Heart right ventricle (tissue), 16 donors: ENCODE measurements at regions not wholly inside any gene's neighbourhood (a gene's known extent, or its start where the extent isn't known, plus 50 kb on each side); places are given as distances from the start of the nearest gene placed in this dataset.

Experiments used
- ATAC-seq, 8 donors: fragments of 200-7000 bp; cut with Tn5 transposase; one replicate each; pipeline ENCODE4 v1.9.1; 2020; ENCODE audit warnings: mild to moderate bottlenecking in 8 of 8, moderate library complexity in 8 of 8, moderate number of reproducible peaks in 1 of 8
- DNase-seq, 2 donors: peaks; one replicate each; pipeline ENCODE4 v3.0.0-alpha.2; 2020
- H3K27ac ChIP-seq, 10 donors: fragments of 200-600 bp; sonication (generic) in 2 of 10; one replicate each; pipeline versions ENCODE4 v1.5.0 to v1.8.0; 2020 to 2022; ENCODE audit warnings: mild to moderate bottlenecking in 3 of 10
- H3K27me3 ChIP-seq, 7 donors: fragments of 200-600 bp; one replicate each; pipeline ENCODE4 v1.8.0; 2021 to 2022; ENCODE audit warnings: mild to moderate bottlenecking in 2 of 7
- H3K36me3 ChIP-seq, 9 donors: fragments of 200-600 bp; sonication (generic) in 1 of 9; one replicate each; pipeline versions ENCODE4 v1.5.0 to v1.8.0; 2020 to 2022; ENCODE audit warnings: mild to moderate bottlenecking in 2 of 9
- H3K4me1 ChIP-seq, 9 donors: fragments of 200-600 bp; sonication (generic) in 1 of 9; one replicate each; pipeline versions ENCODE4 v1.5.0 to v1.8.0; 2020 to 2022; ENCODE audit warnings: mild to moderate bottlenecking in 4 of 9
- H3K4me3 ChIP-seq, 10 donors: fragments of 200-600 bp; sonication (generic) in 2 of 10; one replicate each; pipeline versions ENCODE4 v1.5.0 to v1.8.0; 2020 to 2022; ENCODE audit warnings: mild to moderate bottlenecking in 7 of 10, moderate library complexity in 2 of 10
- H3K9me3 ChIP-seq, 11 donors: fragments of 200-600 bp in 10 of 11; sonication (generic) in 2 of 11; one replicate each; pipeline versions ENCODE4 v1.5.0 to v1.8.0; 2013 to 2022; ENCODE audit warnings: mild to moderate bottlenecking in 2 of 11, control low read depth in 1 of 11, moderate library complexity in 1 of 11
- CTCF ChIP-seq, 9 donors: fragments of 200-600 bp; sonication (generic) in 2 of 9; IDR thresholded peaks; one replicate each; pipeline versions ENCODE4 v1.5.0 to v1.8.0; 2021 to 2022; ENCODE audit warnings: antibody characterized with exemption in 9 of 9, mild to moderate bottlenecking in 5 of 9, moderate library complexity in 1 of 9
- WGBS, 2 donors: extraction: QIAGEN DNeasy Blood & Tissue Kit; methylation state at CpG; one replicate each; pipeline ENCODE4 v1.1.7; 2013; ENCODE audit warnings: inconsistent platforms in 1 of 2; 5-methylcytosine and 5-hydroxymethylcytosine counted together
- intact Hi-C, 10 donors: fragments of 100-400 bp; cut with DNase I; formaldehyde crosslinking; loops; one replicate each; pipeline versions ENCODE4 v1.11.1 to v1.14.2; 2022
- donor health status: Arrhythmogenic right ventricular cardiomyopathy.
- donor health status: ischemic (EF 13 %, LVEDD 7.1; RV severe dilation, severe dysfunction).
- donor health status: healthy with polysubstance abuse.
- donor health status: DM: no; HTN: yes; CAD: no.
- donor health status: DM: no; HTN: no; CAD: no.
- donor health status: ischemic (EF 25% LVEDD 6.9; RV normal size, moderate dysfunction).
- donor health status: ischemic (EF 25% LVEDD 5.7; RV mildly dilated, moderate dysfunction).
- donor health status: healthy.
- donor health status: DM: yes; HTN: yes; CAD: no.
- donor health status: Ischemic cardiomyopathy.
- donor health status: ischemic (EF 35%, LVEDD 5.7; RV mildly dilated, moderate dysfunction).
- donor health status: nonischemic (EF 11% LVEDD 7.7; RV severe dilation, severe dysfunction).
- donor health status: DM: yes; HTN: yes; CAD: no.
- donor health status: PGD.
- donor health status: ischemic (EF 29% LVEDD 5.4; RV normal size, mild dysfunction).
- donor health status: nonischemic (EF 23%, LVEDD 6.1; RV moderate dilation, normal function).

GRCh38 chrX:85505801-85506200 lies 126.3 kb upstream of the POF1B start:
- Histone ChIP-seq H3K4me3 (no peak overlapping the region), H3K4me1 (no peaks in the 10 kb centered on the region), H3K9me3 (no peaks in the 10 kb centered on the region), H3K36me3 (no peaks in the 10 kb centered on the region), H3K27ac (no peak overlapping the region), H3K27me3 (peaks cover 0 to 4% (median 0%) of the 10 kb centered on the region in 7 donors)
- 67 to 85% methylated on average over 2 of the region's 2 CpGs for WGBS, 2 donors
- DNase-seq (no peak), ATAC-seq (no peak)
- TF ChIP-seq CTCF (IDR thresholded peaks at IDR 0.05) = no peak
- intact Hi-C loops = no loop called here

- no peak overlapping the region for H3K4me3 ChIP-seq
- peaks cover 0 to 4% (median 0%) of the 10 kb centered on the region in 7 donors for H3K27me3 ChIP-seq
- 62 to 66% methylated on average over 1 of the region's 1 CpG for WGBS, 2 donors
- no peak for TF ChIP-seq CTCF (IDR thresholded peaks at IDR 0.05)
- DNase-seq (no peak), ATAC-seq (no peak)
- no peaks in the 10 kb centered on the region for H3K36me3 ChIP-seq
- no peaks in the 10 kb centered on the region for H3K4me1 ChIP-seq
- no peak overlapping the region for H3K27ac ChIP-seq
- no peaks in the 10 kb centered on the region for H3K9me3 ChIP-seq
- intact Hi-C loops = no loop called here
Observed at GRCh38 chrX:85504381-85504780, 124.9 kb upstream of the POF1B start.

GRCh38 chrX:85503258-85504158 lies 124.0 kb upstream of the POF1B start:
- WGBS, 2 donors = 64 to 70% methylated on average over 6 of the region's 6 CpGs
- intact Hi-C loops = no loop called here
- peaks cover 0 to 4% (median 0%) of the 10 kb centered on the region in 7 donors for H3K27me3 ChIP-seq
- H3K9me3 ChIP-seq = no peaks in the 10 kb centered on the region
- no peak for TF ChIP-seq CTCF (IDR thresholded peaks at IDR 0.05)
- ATAC-seq (no peak), DNase-seq (no peak)
- H3K36me3 ChIP-seq = no peaks in the 10 kb centered on the region
- H3K27ac ChIP-seq = no peak overlapping the region
- no peak overlapping the region for H3K4me3 ChIP-seq
- H3K4me1 ChIP-seq = no peaks in the 10 kb centered on the region

- Histone ChIP-seq H3K9me3 (no peaks in the 10 kb centered on the region), H3K36me3 (no peaks in the 10 kb centered on the region), H3K27ac (no peak overlapping the region), H3K4me1 (no peaks in the 10 kb centered on the region), H3K27me3 (peaks cover 0 to 4% (median 0%) of the 10 kb centered on the region in 7 donors), H3K4me3 (no peak overlapping the region)
- TF ChIP-seq CTCF (IDR thresholded peaks at IDR 0.05) = no peak
- intact Hi-C loops = no loop called here
- ATAC-seq = no peak
- WGBS, 2 donors = 62 to 72% methylated on average over 3 of the region's 3 CpGs
- no peak for DNase-seq
Observed at GRCh38 chrX:85501349-85501748, 121.9 kb upstream of the POF1B start.
